ENCODE measurements at regions not wholly inside any gene's neighbourhood (a gene's known extent, or its start where the extent isn't known, plus 50 kb on each side); places are given as distances from the start of the nearest gene placed in this dataset.

GRCh38 chr18:52200406-52200805 lies 139.6 kb upstream of the DCC start:
- no peak for TF ChIP-seq CTCF (IDR thresholded peaks at IDR 0.05; ENCODE audit: insufficient read depth, low read length)
- TF ChIP-seq GABPA (IDR thresholded peaks at IDR 0.05; ENCODE audit: low read depth): no peak
- TF ChIP-seq REST (IDR thresholded peaks at IDR 0.05; ENCODE audit: insufficient replicate concordance, low read depth): no peak
- TF ChIP-seq SPI1 (IDR thresholded peaks at IDR 0.05; ENCODE audit: borderline replicate concordance, low read depth): no peak
- no peak for TF ChIP-seq POLR2AphosphoS5 (IDR thresholded peaks at IDR 0.05; ENCODE audit: low read depth)
- no peak for DNase-seq (ENCODE audit: low read depth in 1 of 2, low spot score in 1 of 2)
- Histone ChIP-seq H3K27ac (replicated peaks) (no peak overlapping the region), H3K27me3 (ENCODE audit: insufficient read depth, poor library complexity, severe bottlenecking) (no peaks in the 10 kb centered on the region), H3K4me3 (replicated peaks; ENCODE audit: insufficient read depth, low read length) (no peak overlapping the region)

GRCh38 chr18:52200921-52201663 lies 138.9 kb upstream of the DCC start:
- no peak for DNase-seq (ENCODE audit: low read depth in 1 of 2, low spot score in 1 of 2)
- no peak for TF ChIP-seq POLR2AphosphoS5 (IDR thresholded peaks at IDR 0.05; ENCODE audit: low read depth)
- no peak for TF ChIP-seq REST (IDR thresholded peaks at IDR 0.05; ENCODE audit: insufficient replicate concordance, low read depth)
- TF ChIP-seq CTCF (IDR thresholded peaks at IDR 0.05; ENCODE audit: insufficient read depth, low read length): no peak
- TF ChIP-seq SPI1 (IDR thresholded peaks at IDR 0.05; ENCODE audit: borderline replicate concordance, low read depth): no peak
- TF ChIP-seq GABPA (IDR thresholded peaks at IDR 0.05; ENCODE audit: low read depth): no peak
- Histone ChIP-seq H3K27me3 (ENCODE audit: insufficient read depth, poor library complexity, severe bottlenecking) (no peaks in the 10 kb centered on the region), H3K27ac (replicated peaks) (no peak overlapping the region), H3K4me3 (replicated peaks; ENCODE audit: insufficient read depth, low read length) (no peak overlapping the region)

GRCh38 chr18:52208646-52209045 lies 131.4 kb upstream of the DCC start:
- no peak for DNase-seq (ENCODE audit: low read depth in 1 of 2, low spot score in 1 of 2)
- TF ChIP-seq GABPA (IDR thresholded peaks at IDR 0.05; ENCODE audit: low read depth): no peak
- no peak for TF ChIP-seq POLR2AphosphoS5 (IDR thresholded peaks at IDR 0.05; ENCODE audit: low read depth)
- TF ChIP-seq SPI1 (IDR thresholded peaks at IDR 0.05; ENCODE audit: borderline replicate concordance, low read depth): no peak
- no peak for TF ChIP-seq CTCF (IDR thresholded peaks at IDR 0.05; ENCODE audit: insufficient read depth, low read length)
- no peak for TF ChIP-seq REST (IDR thresholded peaks at IDR 0.05; ENCODE audit: insufficient replicate concordance, low read depth)

More at GRCh38 chr18:52208646-52209045, 131.4 kb upstream of the DCC start:
- Histone ChIP-seq H3K4me3 (replicated peaks; ENCODE audit: insufficient read depth, low read length) (no peak overlapping the region), H3K27me3 (ENCODE audit: insufficient read depth, poor library complexity, severe bottlenecking) (no peaks in the 10 kb centered on the region), H3K27ac (replicated peaks) (no peak overlapping the region)

Data from HL-60 (cell line).